Osteocyte (in vitro differentiated cells): ENCODE measurements at regions not wholly inside any gene's neighbourhood (a gene's known extent, or its start where the extent isn't known, plus 50 kb on each side); places are given as distances from the start of the nearest gene placed in this dataset.

ENCODE experiments used
- DNase-seq: peaks from one replicate; pipeline ENCODE4 v3.0.0; 2021; ENCODE audit warnings: mixed read lengths; ENCODE audit not compliant: unreplicated experiment; ENCODE audit errors: extremely low spot score
- H3K27ac Mint-ChIP-seq: one replicate; pipeline ENCODE4 v1.8.0; 2021; ENCODE audit warnings: mild to moderate bottlenecking, mixed read lengths; ENCODE audit not compliant: unreplicated experiment
- H3K27me3 Mint-ChIP-seq: one replicate; pipeline ENCODE4 v1.8.0; 2021; ENCODE audit warnings: mixed read lengths; ENCODE audit not compliant: unreplicated experiment
- H3K36me3 Mint-ChIP-seq: one replicate; pipeline ENCODE4 v1.8.0; 2021; ENCODE audit warnings: mixed read lengths; ENCODE audit not compliant: unreplicated experiment
- H3K4me1 Mint-ChIP-seq: one replicate; pipeline ENCODE4 v1.8.0; 2021; ENCODE audit warnings: mixed read lengths; ENCODE audit not compliant: unreplicated experiment
- H3K4me3 Mint-ChIP-seq: one replicate; pipeline ENCODE4 v1.8.0; 2021; ENCODE audit warnings: mild to moderate bottlenecking, moderate library complexity, mixed read lengths; ENCODE audit not compliant: unreplicated experiment
- H3K9me3 Mint-ChIP-seq: one replicate; pipeline ENCODE4 v1.8.0; 2021; ENCODE audit warnings: mixed read lengths; ENCODE audit not compliant: unreplicated experiment
- TF ChIP-seq, protein P1 (sequence below): fragments of 200-600 bp; sonication (generic); IDR thresholded peaks from 2 replicates; pipeline ENCODE4 v1.5.0; 2021; ENCODE audit warnings: antibody characterized with exemption, mild to moderate bottlenecking, moderate library complexity

DNA sequence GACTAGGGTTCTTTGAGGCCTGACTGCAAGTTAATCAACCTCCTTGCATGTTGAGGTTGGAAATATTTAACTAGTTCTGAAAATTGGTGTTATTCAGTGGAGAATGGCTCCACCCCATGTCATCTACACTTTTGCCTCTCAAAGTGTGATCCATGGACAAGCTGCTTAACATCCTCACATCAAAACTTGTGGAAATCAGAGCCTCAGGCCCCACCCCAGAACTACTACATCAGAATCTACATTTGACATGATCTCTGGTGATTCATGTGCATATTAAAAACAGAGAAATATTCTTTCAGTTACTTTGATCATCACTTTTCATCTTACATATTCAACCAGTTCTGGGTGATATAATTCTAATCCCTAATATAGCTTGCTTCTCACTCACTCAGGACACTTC lies 632.9 kb downstream of the ARL4A start:
- H3K4me3 Mint-ChIP-seq: no peak overlapping the region
- H3K9me3 Mint-ChIP-seq: no peaks in the 10 kb centered on the region
- no peak overlapping the region for H3K27ac Mint-ChIP-seq
- H3K36me3 Mint-ChIP-seq: no peaks in the 10 kb centered on the region
- no peaks in the 10 kb centered on the region for H3K27me3 Mint-ChIP-seq
- no peak for DNase-seq
- peaks cover 8% of the 10 kb centered on the region for H3K4me1 Mint-ChIP-seq
- TF ChIP-seq, protein P1, sequence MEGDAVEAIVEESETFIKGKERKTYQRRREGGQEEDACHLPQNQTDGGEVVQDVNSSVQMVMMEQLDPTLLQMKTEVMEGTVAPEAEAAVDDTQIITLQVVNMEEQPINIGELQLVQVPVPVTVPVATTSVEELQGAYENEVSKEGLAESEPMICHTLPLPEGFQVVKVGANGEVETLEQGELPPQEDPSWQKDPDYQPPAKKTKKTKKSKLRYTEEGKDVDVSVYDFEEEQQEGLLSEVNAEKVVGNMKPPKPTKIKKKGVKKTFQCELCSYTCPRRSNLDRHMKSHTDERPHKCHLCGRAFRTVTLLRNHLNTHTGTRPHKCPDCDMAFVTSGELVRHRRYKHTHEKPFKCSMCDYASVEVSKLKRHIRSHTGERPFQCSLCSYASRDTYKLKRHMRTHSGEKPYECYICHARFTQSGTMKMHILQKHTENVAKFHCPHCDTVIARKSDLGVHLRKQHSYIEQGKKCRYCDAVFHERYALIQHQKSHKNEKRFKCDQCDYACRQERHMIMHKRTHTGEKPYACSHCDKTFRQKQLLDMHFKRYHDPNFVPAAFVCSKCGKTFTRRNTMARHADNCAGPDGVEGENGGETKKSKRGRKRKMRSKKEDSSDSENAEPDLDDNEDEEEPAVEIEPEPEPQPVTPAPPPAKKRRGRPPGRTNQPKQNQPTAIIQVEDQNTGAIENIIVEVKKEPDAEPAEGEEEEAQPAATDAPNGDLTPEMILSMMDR: no peak

DNA sequence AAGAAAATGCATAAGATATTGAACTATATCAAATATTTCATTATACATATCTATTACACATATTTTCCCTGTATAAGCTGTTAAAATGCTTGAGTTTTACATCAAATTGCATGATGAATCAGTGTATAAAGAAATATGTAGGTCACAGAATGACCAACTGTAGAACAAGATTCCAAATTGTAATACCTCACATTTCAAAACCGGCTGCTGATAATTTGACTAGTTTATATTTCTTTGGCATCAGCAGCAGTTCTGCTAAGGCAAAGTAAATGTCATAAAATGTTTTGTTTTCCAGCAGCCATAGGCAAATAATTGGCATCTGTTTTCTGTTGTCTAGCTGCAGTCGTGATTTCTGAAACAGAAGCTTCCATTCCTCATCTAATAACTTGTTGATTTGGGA lies 633.9 kb downstream of the ARL4A start:
- DNase-seq: no peak
- Mint-ChIP-seq H3K27me3 (no peaks in the 10 kb centered on the region), H3K9me3 (peaks cover 5% of the 10 kb centered on the region), H3K36me3 (no peaks in the 10 kb centered on the region), H3K27ac (no peak overlapping the region), H3K4me1 (peaks cover 8% of the 10 kb centered on the region), H3K4me3 (no peak overlapping the region)
- TF ChIP-seq, protein P1: no peak

DNA sequence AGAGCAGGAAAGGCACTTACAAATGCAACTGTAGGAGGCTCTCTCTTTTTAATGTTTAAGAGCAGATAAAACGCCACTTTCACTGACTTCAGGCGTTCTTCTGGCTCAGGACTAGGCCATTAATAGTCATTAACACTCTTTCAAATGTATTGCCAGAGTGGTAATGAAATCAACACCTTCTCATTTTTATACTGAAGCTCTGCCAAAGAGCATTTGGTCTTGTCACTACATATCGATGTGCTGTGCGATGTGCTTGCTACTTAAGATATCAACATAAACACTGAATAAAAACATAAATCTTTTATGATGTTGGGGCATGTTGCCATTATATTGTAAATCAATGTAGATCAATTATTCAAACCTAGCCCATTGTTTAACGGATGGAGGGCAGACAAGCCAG lies 634.7 kb downstream of the ARL4A start:
- Mint-ChIP-seq H3K4me1 (peaks cover 8% of the 10 kb centered on the region), H3K27ac (no peak overlapping the region), H3K9me3 (peaks cover 5% of the 10 kb centered on the region), H3K36me3 (no peaks in the 10 kb centered on the region), H3K4me3 (no peak overlapping the region), H3K27me3 (no peaks in the 10 kb centered on the region)
- TF ChIP-seq, protein P1: no peak
- no peak for DNase-seq

DNA sequence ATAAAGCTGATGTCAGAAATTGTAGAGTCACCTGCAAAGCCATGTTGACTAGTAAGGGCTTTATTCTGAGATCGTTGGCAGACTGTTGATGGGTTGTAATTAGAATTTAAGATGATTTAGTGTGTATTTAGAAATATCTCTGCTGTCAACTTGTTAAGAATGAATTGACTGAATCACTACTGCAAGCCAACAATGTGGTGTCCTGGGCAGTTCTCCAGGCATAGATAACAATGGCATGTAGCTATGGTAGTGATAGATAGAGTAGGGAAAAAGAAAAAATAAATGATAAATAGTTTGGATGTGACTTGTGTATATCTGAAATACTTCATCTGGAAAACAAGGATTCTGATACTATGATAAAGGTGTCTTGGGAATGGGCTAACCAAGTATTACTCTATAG lies 640.2 kb downstream of the ARL4A start:
- no peak for DNase-seq
- Mint-ChIP-seq H3K27me3 (no peaks in the 10 kb centered on the region), H3K27ac (no peak overlapping the region), H3K36me3 (no peaks in the 10 kb centered on the region), H3K4me1 (no peaks in the 10 kb centered on the region), H3K9me3 (peaks cover 5% of the 10 kb centered on the region), H3K4me3 (no peak overlapping the region)
- TF ChIP-seq, protein P1: no peak

DNA sequence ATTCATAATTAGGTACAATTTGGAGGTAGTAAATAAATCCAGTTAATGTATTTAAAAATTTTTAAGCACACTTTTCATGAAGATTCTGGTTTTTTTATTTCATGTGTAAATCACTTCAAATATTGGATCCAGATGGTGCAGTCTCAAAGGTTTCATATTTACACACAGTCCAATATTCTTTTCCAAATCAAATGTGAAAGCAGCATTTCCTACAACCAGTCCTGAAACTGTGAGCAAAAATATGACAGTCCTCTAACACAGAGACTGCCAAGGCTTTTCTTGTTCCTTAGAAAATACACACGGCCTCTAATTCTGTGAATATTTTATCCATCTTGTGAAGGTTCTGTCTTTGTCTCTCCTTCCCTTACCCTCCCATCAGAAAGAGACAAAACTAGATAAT lies 645.9 kb downstream of the ARL4A start:
- TF ChIP-seq, protein P1: no peak
- H3K4me3 Mint-ChIP-seq: no peak overlapping the region
- H3K27ac Mint-ChIP-seq: no peak overlapping the region
- H3K36me3 Mint-ChIP-seq: no peaks in the 10 kb centered on the region
- H3K27me3 Mint-ChIP-seq: no peaks in the 10 kb centered on the region
- no peak for DNase-seq
- peaks cover 12% of the 10 kb centered on the region for H3K4me1 Mint-ChIP-seq
- no peaks in the 10 kb centered on the region for H3K9me3 Mint-ChIP-seq
